Stimulated activated CD4-positive, alpha-beta T cell treated with anti-CD3 and anti-CD28 coated beads, Interleukin-15, amount 100 ng/mL, for 48 hours (primary cell): ENCODE measurements at regions not wholly inside any gene's neighbourhood (a gene's known extent, or its start where the extent isn't known, plus 50 kb on each side); places are given as distances from the start of the nearest gene placed in this dataset.
"Not testable (repeated sequence)": the region's sequence is repeated elsewhere in the genome, so short reads cannot be mapped to it uniquely, and the experiment has no call there.

Source experiments
- DNase-seq, 2 donors: peaks; one replicate each; pipeline ENCODE4 v3.0.0-alpha.2; 2020; ENCODE audit warnings: low read depth in 2 of 2

- no peak for DNase-seq
Observed at GRCh38 chr2:180604077-180604476, 376.3 kb upstream of the UBE2E3 start.

GRCh38 chr2:180601016-180601415 is 379.4 kb upstream of the UBE2E3 start:
- no peak for DNase-seq

- DNase-seq = no peak
Observed at GRCh38 chr2:180599804-180600203, 380.6 kb upstream of the UBE2E3 start.

- DNase-seq = no peak
Observed at GRCh38 chr2:180597179-180597578, 383.2 kb upstream of the UBE2E3 start.

- DNase-seq = no peak
Observed at GRCh38 chr2:180596453-180596852, 384.0 kb upstream of the UBE2E3 start.

DNA sequence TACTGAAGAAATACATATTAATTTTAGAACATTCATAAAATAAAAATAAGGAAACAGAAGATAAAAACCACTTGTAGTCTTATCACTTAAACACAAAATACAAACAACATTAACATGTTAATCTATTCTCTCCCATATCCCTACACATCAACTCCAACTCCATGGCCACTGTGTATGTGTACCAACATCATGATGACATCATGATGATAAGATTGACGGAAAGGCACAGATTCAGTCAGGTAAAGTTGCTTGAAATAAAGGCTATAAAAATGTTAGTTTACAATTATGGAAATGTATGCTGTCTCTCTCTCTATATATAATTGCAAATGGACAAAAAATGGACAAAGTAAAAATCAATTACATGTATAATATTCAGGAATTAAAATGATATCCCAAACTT is 388.5 kb upstream of the UBE2E3 start:
- DNase-seq = no peak

DNA sequence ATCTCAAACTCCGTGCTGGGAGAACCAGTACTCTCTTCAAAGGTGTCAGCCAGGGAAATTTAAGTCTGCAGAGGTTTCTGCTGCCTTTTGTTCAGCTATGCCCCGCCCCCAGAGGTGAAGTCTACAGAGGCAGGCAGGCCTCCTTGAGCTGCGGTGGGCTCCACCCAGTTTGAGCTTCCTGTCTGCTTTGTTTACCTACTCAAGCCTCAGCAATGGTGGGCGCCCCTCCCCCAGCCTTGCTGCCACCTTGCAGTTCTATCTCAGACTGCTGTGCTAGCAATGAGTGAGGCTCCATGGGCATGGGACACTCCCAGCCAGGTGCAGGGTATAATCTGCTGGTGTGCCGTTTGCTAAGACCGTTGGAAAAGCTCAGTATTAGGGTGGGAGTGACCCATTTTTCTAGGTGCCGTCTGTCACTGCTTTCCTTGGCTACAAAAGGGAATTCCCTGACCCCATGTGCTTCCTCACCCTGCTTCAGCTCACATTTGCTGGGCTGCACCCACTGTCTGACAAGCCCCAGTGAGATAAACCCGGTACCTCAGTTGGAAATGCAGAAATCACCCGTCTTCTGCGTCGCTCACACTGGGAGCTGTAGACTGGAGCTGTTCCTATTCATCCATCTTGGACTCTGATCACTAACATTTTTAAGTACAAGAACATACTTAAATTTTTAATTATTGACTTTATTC is 389.2 kb upstream of the UBE2E3 start:
- not testable (repeated sequence) for DNase-seq

DNA sequence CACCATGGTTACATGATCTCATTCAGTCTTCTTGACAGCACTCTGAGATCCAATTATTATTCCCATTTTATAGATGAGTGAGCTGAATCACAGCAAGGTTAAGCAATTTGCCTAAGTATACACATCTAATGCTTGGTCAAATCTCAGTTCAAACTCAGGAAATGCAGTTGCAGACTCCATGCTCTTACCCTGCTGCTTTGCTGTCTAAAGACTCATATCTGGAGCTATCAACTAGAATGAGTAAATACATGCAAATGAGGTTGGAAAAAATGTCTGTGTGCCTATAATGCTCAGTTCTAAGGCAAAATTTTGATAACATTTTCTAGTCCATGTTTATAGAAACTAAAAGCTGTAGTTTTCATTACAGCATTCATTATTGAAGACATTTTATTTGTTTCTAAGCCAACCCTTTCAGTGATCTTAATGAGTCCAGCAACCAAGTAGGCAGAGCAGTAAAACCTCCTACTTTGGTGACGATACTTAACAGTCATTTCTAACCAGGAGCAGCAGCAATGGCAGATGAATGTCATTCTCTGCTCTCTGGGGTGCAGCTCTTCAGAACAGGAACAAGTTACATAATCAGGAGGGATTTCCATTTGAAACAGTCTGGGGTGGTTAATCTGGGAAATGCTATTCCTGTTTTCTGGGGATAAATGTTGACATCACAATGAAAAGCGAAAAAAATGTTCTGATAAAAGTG is 396.8 kb upstream of the UBE2E3 start:
- DNase-seq = no peak

DNA sequence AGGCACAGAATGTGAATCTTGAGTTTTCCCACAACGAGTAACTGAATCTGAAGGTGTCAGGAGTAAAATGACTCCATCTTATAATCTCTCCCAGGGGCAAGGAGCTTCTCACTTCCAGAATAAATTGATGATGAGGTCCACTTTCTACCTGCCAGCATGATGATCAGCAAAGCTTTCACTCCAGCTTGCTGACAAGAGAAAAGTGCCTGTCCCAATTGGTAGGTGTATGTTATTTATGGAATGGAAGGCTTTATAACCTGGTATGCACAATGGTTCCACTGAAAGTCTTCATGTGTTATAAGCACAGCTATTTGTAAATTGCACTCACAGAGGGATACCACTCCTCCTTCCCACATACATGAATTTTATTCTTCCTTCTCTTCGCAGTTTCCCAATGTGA is 401.0 kb upstream of the UBE2E3 start:
- no peak for DNase-seq

GRCh38 chr2:180578441-180578840 is 402.0 kb upstream of the UBE2E3 start:
- DNase-seq = no peak

- DNase-seq = no peak
Observed at GRCh38 chr2:180577567-180577966, 402.8 kb upstream of the UBE2E3 start.

- no peak for DNase-seq
Observed at GRCh38 chr2:180573951-180574350, 406.5 kb upstream of the UBE2E3 start.

- no peak for DNase-seq
Observed at GRCh38 chr2:180572346-180572745, 408.1 kb upstream of the UBE2E3 start.

DNA sequence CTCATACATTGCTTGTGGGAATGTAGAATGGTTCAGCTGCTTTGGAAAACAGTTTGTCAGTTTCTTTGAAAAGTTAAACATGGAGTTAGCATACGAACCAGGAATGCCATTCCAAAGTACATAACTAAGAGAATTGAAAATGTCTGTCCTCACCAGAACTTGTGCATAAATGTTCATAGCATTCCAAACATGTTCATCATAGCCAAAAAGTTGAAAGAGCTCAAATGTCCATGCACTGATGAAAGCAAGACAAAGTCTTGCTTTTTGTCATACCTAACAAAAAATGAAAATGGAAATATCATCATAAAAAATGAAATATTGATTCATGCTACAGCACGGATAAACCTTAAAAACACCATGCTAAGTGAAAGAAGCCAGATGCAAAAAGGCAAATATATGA is 408.8 kb upstream of the UBE2E3 start:
- DNase-seq = no peak

DNA sequence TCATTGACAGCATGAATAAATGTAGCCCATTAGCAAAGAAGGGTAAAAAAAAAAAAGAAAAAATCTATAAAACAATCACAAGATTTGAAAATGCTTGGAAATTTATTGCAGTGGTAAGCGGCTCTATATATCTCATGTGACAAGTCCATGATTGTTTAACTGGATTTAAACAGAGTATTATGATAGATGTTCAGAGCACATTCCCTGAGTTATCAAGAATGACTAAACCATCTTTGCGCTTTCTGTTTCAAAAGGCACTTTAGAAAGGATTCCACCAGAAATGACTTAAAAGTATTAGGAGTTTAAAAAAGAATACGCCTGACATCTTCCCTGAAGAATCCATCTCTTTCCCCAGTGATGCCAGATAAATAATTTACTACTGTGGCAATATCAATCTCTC is 409.5 kb upstream of the UBE2E3 start:
- DNase-seq = no peak

- DNase-seq = no peak
Observed at GRCh38 chr2:180564051-180564450, 416.4 kb upstream of the UBE2E3 start.

- no peak for DNase-seq
Observed at GRCh38 chr2:180562378-180562777, 418.0 kb upstream of the UBE2E3 start.

GRCh38 chr2:180559771-180560170 is 420.6 kb upstream of the UBE2E3 start:
- DNase-seq = no peak

DNA sequence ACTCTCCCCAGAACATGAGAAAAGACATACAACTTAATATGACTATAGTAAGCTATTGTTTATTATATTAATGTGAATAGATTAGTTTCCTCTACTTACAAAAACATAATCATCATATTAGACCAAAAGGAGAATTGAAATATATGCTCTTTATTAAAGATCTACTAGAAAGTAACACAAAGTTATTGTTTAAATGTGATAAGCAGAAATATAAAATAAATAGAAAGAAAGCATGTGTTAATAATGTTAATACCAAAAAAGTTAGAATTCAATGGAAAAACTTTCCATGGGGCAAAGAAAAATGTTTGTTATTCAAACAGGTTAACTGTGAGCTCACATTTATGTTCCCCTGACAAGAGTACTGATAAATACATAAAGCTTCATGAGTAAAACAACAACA is 421.4 kb upstream of the UBE2E3 start:
- DNase-seq = no peak

DNA sequence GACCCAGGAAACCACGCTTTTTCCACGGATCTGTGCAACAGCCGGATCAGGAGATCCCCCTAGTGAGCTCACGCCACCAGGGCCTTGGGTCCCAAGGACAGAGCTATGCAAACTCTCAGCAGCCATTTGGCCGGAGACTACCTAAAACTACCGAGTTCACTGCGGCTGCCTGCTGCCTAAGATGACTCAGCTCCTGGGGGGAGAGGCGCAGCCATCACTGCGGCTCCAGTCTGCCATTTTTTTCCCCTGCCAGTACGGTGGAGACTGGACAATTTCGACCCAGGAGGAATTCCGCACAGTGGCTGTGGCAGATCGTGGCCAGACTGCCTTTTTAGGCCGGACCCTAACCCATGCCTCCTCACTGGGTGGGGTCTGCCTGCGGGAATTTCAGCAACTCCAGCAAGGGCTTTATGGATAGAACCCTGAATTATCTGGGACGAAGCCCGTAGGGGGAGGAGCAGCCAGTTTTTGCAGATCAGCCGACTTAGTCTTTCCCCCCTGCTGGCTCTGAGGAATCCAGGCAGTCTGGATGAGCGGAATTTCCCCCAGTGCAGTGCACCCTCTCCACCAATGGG is 424.9 kb upstream of the UBE2E3 start:
- no peak for DNase-seq

- no peak for DNase-seq
Observed at GRCh38 chr2:180554330-180554729, 426.1 kb upstream of the UBE2E3 start.

- DNase-seq = no peak
Observed at GRCh38 chr2:180553094-180553715, 427.2 kb upstream of the UBE2E3 start.

DNA sequence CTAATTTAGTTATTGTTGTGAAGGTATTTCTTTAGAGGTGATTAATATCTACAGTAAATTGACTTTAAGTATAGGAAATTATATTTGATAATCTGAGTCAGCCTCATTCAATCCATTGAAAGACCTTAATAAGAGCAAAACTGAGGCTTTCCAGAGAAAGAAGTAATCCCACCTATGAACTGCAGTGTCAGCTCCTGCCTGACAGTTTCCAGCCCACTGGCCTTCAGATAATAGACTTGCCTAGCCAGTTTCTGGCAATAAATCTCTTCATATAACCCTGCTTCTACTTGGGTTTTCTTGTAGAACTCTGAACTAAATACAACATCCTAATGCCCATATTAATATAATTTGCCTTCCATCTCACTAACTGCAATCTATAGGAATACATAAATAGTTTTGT is 437.9 kb upstream of the UBE2E3 start:
- no peak for DNase-seq
